HCT116 (cell line): ENCODE measurements at regions not wholly inside any gene's neighbourhood (a gene's known extent, or its start where the extent isn't known, plus 50 kb on each side); places are given as distances from the start of the nearest gene placed in this dataset.

Experiments
- ATAC-seq: fragments of 200-7000 bp; cut with Tn5 transposase; 2 replicates; pipeline ENCODE4 v1.9.1; 2020; ENCODE audit warnings: mild to moderate bottlenecking, moderate library complexity
- BruUV-seq: library from RNA; stranded (reverse); fragments of 400-500 nt; replicated peaks from 2 replicates; lab custom pipeline; 2021; lab: Mats Ljungman, UMichigan
- CTCF ChIA-PET: fragments of 300-600 bp; sonication (Branson Sonifier 250); formaldehyde crosslinking; loops from one replicate; lab custom pipeline; 2021; ENCODE audit warnings: antibody characterized with exemption; lab: Charles Lee
- POLR2A ChIA-PET: fragments of 300-600, 350-600 bp; sonication (Branson Sonifier 250); formaldehyde crosslinking; loops from one replicate; lab custom pipeline; 2021; ENCODE audit warnings: antibody characterized with exemption; lab: Charles Lee
- RAD21 ChIA-PET, 2 experiments: fragments of 300-600 bp; sonication (Branson Sonifier 250); formaldehyde crosslinking; loops; one replicate each; lab custom pipeline; 2023; ENCODE audit warnings: low total read pairs in 2 of 2; ENCODE audit not compliant: uncharacterized antibody in 2 of 2, unreplicated experiment in 2 of 2, low non-redundant PET in 1 of 2; lab: Charles Lee
- DNase-seq: peaks from one replicate; pipeline ENCODE4 v3.0.0-alpha.2; 2010; ENCODE audit warnings: low read depth, low spot score
- H2AFZ ChIP-seq: fragments of 200-600 bp; shearing (Covaris generic), sonication (generic); 2 replicates; pipeline ENCODE4 v1.6.1; 2017; ENCODE audit warnings: low read depth, mixed run types, mixed read lengths, antibody characterized with exemption, low read length; ENCODE audit not compliant: poor library complexity, severe bottlenecking
- H3K27ac ChIP-seq: 2 replicates; pipeline ENCODE4 v1.5.1; 2012; ENCODE audit warnings: low read depth, low read length
- H3K27me3 ChIP-seq: fragments of 200-600 bp; sonication (generic); 2 replicates; pipeline ENCODE4 v1.6.1; 2016; ENCODE audit warnings: mixed run types, low read length, mixed read lengths; ENCODE audit not compliant: insufficient read depth
- H3K36me3 ChIP-seq, 2 experiments: fragments of 200-500 bp in 1 of 2; fragments of 200-600 bp in 1 of 2; sonication (Bioruptor generic) in 1 of 2; sonication (generic) in 1 of 2; 2 replicates each; pipeline versions ENCODE4 v1.5.1 to v1.6.1; 2014 to 2016; ENCODE audit warnings: low read length in 2 of 2, inconsistent platforms in 1 of 2, mixed read lengths in 1 of 2, mixed run types in 1 of 2; ENCODE audit not compliant: insufficient read depth in 2 of 2, control insufficient read depth in 1 of 2
- H3K4me1 ChIP-seq, 2 experiments: fragments of 200-600 bp in 1 of 2; sonication (generic) in 1 of 2; 2 replicates each; pipeline versions ENCODE4 v1.5.1 to v1.6.1; 2012 to 2017; ENCODE audit warnings: low read length in 2 of 2, inconsistent platforms in 1 of 2, mild to moderate bottlenecking in 1 of 2, mixed read lengths in 1 of 2, mixed run types in 1 of 2, moderate library complexity in 1 of 2; ENCODE audit not compliant: insufficient read depth in 2 of 2, control insufficient read depth in 1 of 2
- H3K4me2 ChIP-seq: fragments of 200-600 bp; sonication (generic); 2 replicates; pipeline ENCODE4 v1.6.1; 2017; ENCODE audit warnings: mixed run types, low read length, mixed read lengths
- H3K4me3 ChIP-seq, 2 experiments: fragments of 200-600 bp in 1 of 2; sonication (generic) in 1 of 2; replicated peaks in 1 of 2; 2 replicates each; pipeline ENCODE4 v1.5.1; 2011 to 2016; ENCODE audit warnings: low read length in 2 of 2, control low read depth in 1 of 2, low read depth in 1 of 2, mild to moderate bottlenecking in 1 of 2, mixed read lengths in 1 of 2, mixed run types in 1 of 2
- H3K79me2 ChIP-seq: fragments of 200-600 bp; sonication (generic); 2 replicates; pipeline ENCODE4 v1.6.1; 2017; ENCODE audit warnings: mild to moderate bottlenecking, mixed run types, low read length, moderate library complexity, mixed read lengths; ENCODE audit not compliant: insufficient read depth
- H3K9ac ChIP-seq: fragments of 200-600 bp; sonication (generic); 2 replicates; pipeline ENCODE4 v1.6.1; 2016; ENCODE audit warnings: low read length, mixed read lengths
- H3K9me2 ChIP-seq: fragments of 200-600 bp; sonication (generic), shearing (Covaris generic); 2 replicates; pipeline ENCODE4 v1.6.1; 2017; ENCODE audit warnings: mixed run types, mild to moderate bottlenecking, moderate library complexity; ENCODE audit not compliant: insufficient read depth
- H3K9me3 ChIP-seq, 2 experiments: fragments of 200-500 bp in 1 of 2; fragments of 200-600 bp in 1 of 2; sonication (Bioruptor generic) in 1 of 2; sonication (generic) in 1 of 2; 2 replicates each; pipeline ENCODE4 v1.6.1; 2014 to 2017; ENCODE audit warnings: low read length in 2 of 2, mixed read lengths in 2 of 2, inconsistent platforms in 1 of 2, low read depth in 1 of 2, mild to moderate bottlenecking in 1 of 2, mixed run types in 1 of 2, moderate library complexity in 1 of 2; ENCODE audit not compliant: control insufficient read depth in 1 of 2, insufficient read depth in 1 of 2
- H4K20me1 ChIP-seq: fragments of 200-600 bp; sonication (generic), shearing (Covaris generic); 2 replicates; pipeline ENCODE4 v1.6.1; 2017; ENCODE audit warnings: mixed run types, mild to moderate bottlenecking, moderate library complexity; ENCODE audit not compliant: insufficient read depth
- ATF3 ChIP-seq: IDR thresholded peaks from 2 replicates; pipeline ENCODE4 v1.6.1; 2012
- CEBPB ChIP-seq: IDR thresholded peaks from 2 replicates; pipeline ENCODE4 v1.6.1; 2012; ENCODE audit warnings: low read depth
- ELF1 ChIP-seq: IDR thresholded peaks from 2 replicates; pipeline ENCODE4 v1.6.1; 2012; ENCODE audit warnings: low read depth, borderline replicate concordance
- EZH2 ChIP-seq: fragments of 200-600 bp; sonication (generic); IDR thresholded peaks from 2 replicates; pipeline ENCODE4 v1.6.1; 2017; ENCODE audit warnings: antibody characterized with exemption, mixed run types
- EZH2phosphoT487 ChIP-seq: fragments of 200-600 bp; IDR thresholded peaks from 2 replicates; pipeline ENCODE4 v1.6.1; 2018; ENCODE audit warnings: antibody characterized with exemption, borderline replicate concordance
- FOSL1 ChIP-seq: IDR thresholded peaks from 2 replicates; pipeline ENCODE4 v1.6.1; 2012; ENCODE audit warnings: low read depth
- JUND ChIP-seq: IDR thresholded peaks from 2 replicates; pipeline ENCODE4 v1.6.1; 2012
- MAX ChIP-seq: IDR thresholded peaks from 2 replicates; pipeline ENCODE4 v1.6.1; 2012
- POLR2A ChIP-seq: IDR thresholded peaks from 2 replicates; pipeline ENCODE4 v1.7.0; 2011; ENCODE audit warnings: borderline replicate concordance; ENCODE audit not compliant: insufficient read depth, insufficient read length; ENCODE audit errors: extremely low read depth
- REST ChIP-seq: IDR thresholded peaks from 2 replicates; pipeline ENCODE4 v1.6.1; 2012; ENCODE audit warnings: low read depth
- SP1 ChIP-seq: IDR thresholded peaks from 2 replicates; pipeline ENCODE4 v1.6.1; 2012; ENCODE audit warnings: low read depth
- TCF7L2 ChIP-seq: IDR thresholded peaks from 2 replicates; pipeline ENCODE4 v1.7.0; 2011; ENCODE audit warnings: borderline replicate concordance, inconsistent platforms; ENCODE audit not compliant: insufficient read depth, insufficient read length; ENCODE audit errors: extremely low read depth
- ZBTB33 ChIP-seq: IDR thresholded peaks from 2 replicates; pipeline ENCODE4 v1.6.1; 2011; ENCODE audit warnings: mild to moderate bottlenecking, low read length, moderate library complexity; ENCODE audit not compliant: insufficient replicate concordance; ENCODE audit errors: extremely low read depth
- ZFX ChIP-seq: fragments of 450-650 bp; IDR thresholded peaks from 2 replicates; pipeline ENCODE4 v1.6.1; 2017
- ZNF274 ChIP-seq: fragments of 200-500 bp; sonication (Bioruptor generic); IDR thresholded peaks from 2 replicates; pipeline ENCODE4 v1.6.1; 2014; ENCODE audit warnings: mild to moderate bottlenecking, low read depth, low read length, inconsistent platforms
- intact Hi-C: fragments of 100-400 bp; cut with micrococcal nuclease; formaldehyde crosslinking; loops from 2 replicates; pipeline ENCODE4 v1.10.0; 2022

- TF ChIP-seq ATF3: no peak
- TF ChIP-seq ZBTB33: no peak
- TF ChIP-seq FOSL1: no peak
- TF ChIP-seq, all 23 proteins: peak for 0
Observed at GRCh38 chr2:155872396-155872795, 460.1 kb downstream of the NR4A2 start (continued).

GRCh38 chr2:155871940-155872339 is 460.6 kb downstream of the NR4A2 start:
- H2AFZ ChIP-seq: no peak overlapping the region
- DNase-seq (no peak), ATAC-seq (no peak)
- no peaks in the 10 kb centered on the region for H3K4me1 ChIP-seq
- H3K9ac ChIP-seq: no peak overlapping the region
- no peak overlapping the region for H3K27ac ChIP-seq
- RAD21 ChIA-PET: no interaction called here
- TF ChIP-seq FOSL1: no peak
- no peak for TF ChIP-seq REST
- no peak for TF ChIP-seq EZH2
- TF ChIP-seq ELF1: no peak
- TF ChIP-seq EZH2phosphoT487: no peak
- no peak for TF ChIP-seq ZFX
- TF ChIP-seq TCF7L2: no peak
- TF ChIP-seq ZNF274: no peak
- TF ChIP-seq POLR2A: no peak
- TF ChIP-seq CEBPB: no peak
- no peak for TF ChIP-seq JUND
- TF ChIP-seq MAX: no peak
- no peak for TF ChIP-seq SP1
- TF ChIP-seq, all 23 proteins: peak for 0
- Histone ChIP-seq H3K9me3 (no peaks in the 10 kb centered on the region), H3K4me2 (no peak overlapping the region), H3K36me3 (no peaks in the 10 kb centered on the region), H3K79me2 (no peaks in the 10 kb centered on the region), H3K27me3 (no peaks in the 10 kb centered on the region), H4K20me1 (no peaks in the 10 kb centered on the region), H3K4me3 (no peak overlapping the region), H3K9me2 (no peaks in the 10 kb centered on the region)
- intact Hi-C loops: no loop called here
- CTCF ChIA-PET: no interaction called here
- BruUV-seq: no TSS peak
- POLR2A ChIA-PET: no interaction called here
